ENCODE measurements at regions not wholly inside any gene's neighbourhood (a gene's known extent, or its start where the extent isn't known, plus 50 kb on each side); places are given as distances from the start of the nearest gene placed in this dataset.
"Not testable (repeated sequence)": the region's sequence is repeated elsewhere in the genome, so short reads cannot be mapped to it uniquely, and the experiment has no call there.

- no peak overlapping the region for H3K4me3 ChIP-seq (ENCODE audit: low read depth, low read length)
- H3K9me3 ChIP-seq (ENCODE audit: control insufficient read depth, insufficient read depth, low read length): no peaks in the 10 kb centered on the region
Observed at GRCh38 chr1:80155371-80155770, 1148.8 kb upstream of the ADGRL4 start.

GRCh38 chr1:80154176-80154575, 1147.6 kb upstream of the ADGRL4 start:
- Histone ChIP-seq H3K9me3 (ENCODE audit: control insufficient read depth, insufficient read depth, low read length) (no peaks in the 10 kb centered on the region), H3K27me3 (ENCODE audit: control insufficient read depth, insufficient read depth, low read length) (no peaks in the 10 kb centered on the region), H3K4me1 (ENCODE audit: control insufficient read depth, insufficient read depth, low read length) (peaks cover 19% of the 10 kb centered on the region), H3K36me3 (ENCODE audit: control insufficient read depth, insufficient read depth, low read length) (no peaks in the 10 kb centered on the region), H3K4me3 (ENCODE audit: low read depth, low read length) (no peak overlapping the region), H3K9ac (ENCODE audit: low read depth, low read length) (no peak overlapping the region), H3K27ac (ENCODE audit: low read depth, low read length) (no peak overlapping the region)

More at GRCh38 chr1:80155371-80155770, 1148.8 kb upstream of the ADGRL4 start:
- H3K4me1 ChIP-seq (ENCODE audit: control insufficient read depth, insufficient read depth, low read length): peaks cover 19% of the 10 kb centered on the region
- H3K9ac ChIP-seq (ENCODE audit: low read depth, low read length): no peak overlapping the region
- H3K36me3 ChIP-seq (ENCODE audit: control insufficient read depth, insufficient read depth, low read length): no peaks in the 10 kb centered on the region
- no peaks in the 10 kb centered on the region for H3K27me3 ChIP-seq (ENCODE audit: control insufficient read depth, insufficient read depth, low read length)
- no peak overlapping the region for H3K27ac ChIP-seq (ENCODE audit: low read depth, low read length)

- Histone ChIP-seq H3K36me3 (ENCODE audit: control insufficient read depth, insufficient read depth, low read length) (no peaks in the 10 kb centered on the region), H3K4me1 (ENCODE audit: control insufficient read depth, insufficient read depth, low read length) (peaks cover 19% of the 10 kb centered on the region), H3K4me3 (ENCODE audit: low read depth, low read length) (no peak overlapping the region), H3K9ac (ENCODE audit: low read depth, low read length) (no peak overlapping the region), H3K27me3 (ENCODE audit: control insufficient read depth, insufficient read depth, low read length) (no peaks in the 10 kb centered on the region), H3K27ac (ENCODE audit: low read depth, low read length) (no peak overlapping the region), H3K9me3 (ENCODE audit: control insufficient read depth, insufficient read depth, low read length) (no peaks in the 10 kb centered on the region)
Observed at GRCh38 chr1:80153762-80154161, 1147.2 kb upstream of the ADGRL4 start.

GRCh38 chr1:80143361-80143760, 1136.8 kb upstream of the ADGRL4 start:
- no peak overlapping the region for H3K27ac ChIP-seq (ENCODE audit: low read depth, low read length)
- H3K4me3 ChIP-seq (ENCODE audit: low read depth, low read length): no peak overlapping the region
- H3K9ac ChIP-seq (ENCODE audit: low read depth, low read length): no peak overlapping the region
- H3K27me3 ChIP-seq (ENCODE audit: control insufficient read depth, insufficient read depth, low read length): no peaks in the 10 kb centered on the region
- no peaks in the 10 kb centered on the region for H3K36me3 ChIP-seq (ENCODE audit: control insufficient read depth, insufficient read depth, low read length)
- H3K9me3 ChIP-seq (ENCODE audit: control insufficient read depth, insufficient read depth, low read length): peaks cover 6% of the 10 kb centered on the region; the same call in 1 of the 2 replicates
- H3K4me1 ChIP-seq (ENCODE audit: control insufficient read depth, insufficient read depth, low read length): no peaks in the 10 kb centered on the region

- H3K27ac ChIP-seq (ENCODE audit: low read depth, low read length): not testable (repeated sequence)
Observed at GRCh38 chr1:80137946-80138602, 1131.5 kb upstream of the ADGRL4 start.

GRCh38 chr1:80113168-80114038, 1106.9 kb upstream of the ADGRL4 start:
- no peaks in the 10 kb centered on the region for H3K4me1 ChIP-seq (ENCODE audit: control insufficient read depth, insufficient read depth, low read length)
- H3K4me3 ChIP-seq (ENCODE audit: low read depth, low read length): no peak overlapping the region
- H3K36me3 ChIP-seq (ENCODE audit: control insufficient read depth, insufficient read depth, low read length): no peaks in the 10 kb centered on the region
- no peak overlapping the region for H3K9ac ChIP-seq (ENCODE audit: low read depth, low read length)
- no peak overlapping the region for H3K27ac ChIP-seq (ENCODE audit: low read depth, low read length)
- H3K27me3 ChIP-seq (ENCODE audit: control insufficient read depth, insufficient read depth, low read length): no peaks in the 10 kb centered on the region
- H3K9me3 ChIP-seq (ENCODE audit: control insufficient read depth, insufficient read depth, low read length): peaks cover 20% of the 10 kb centered on the region

More at GRCh38 chr1:80137946-80138602, 1131.5 kb upstream of the ADGRL4 start:
- H3K27me3 ChIP-seq (ENCODE audit: control insufficient read depth, insufficient read depth, low read length); H3K4me1 ChIP-seq (ENCODE audit: control insufficient read depth, insufficient read depth, low read length); H3K9me3 ChIP-seq (ENCODE audit: control insufficient read depth, insufficient read depth, low read length); H3K9ac ChIP-seq (ENCODE audit: low read depth, low read length); H3K36me3 ChIP-seq (ENCODE audit: control insufficient read depth, insufficient read depth, low read length); H3K4me3 ChIP-seq (ENCODE audit: low read depth, low read length): not testable (repeated sequence)

GRCh38 chr1:80101159-80101558, 1094.6 kb upstream of the ADGRL4 start:
- no peaks in the 10 kb centered on the region for H3K27me3 ChIP-seq (ENCODE audit: control insufficient read depth, insufficient read depth, low read length)
- no peak overlapping the region for H3K27ac ChIP-seq (ENCODE audit: low read depth, low read length)
- no peaks in the 10 kb centered on the region; the same call in 1 of the 2 replicates for H3K4me1 ChIP-seq (ENCODE audit: control insufficient read depth, insufficient read depth, low read length)
- H3K9ac ChIP-seq (ENCODE audit: low read depth, low read length): no peak overlapping the region
- H3K9me3 ChIP-seq (ENCODE audit: control insufficient read depth, insufficient read depth, low read length): peaks cover 10% of the 10 kb centered on the region
- H3K36me3 ChIP-seq (ENCODE audit: control insufficient read depth, insufficient read depth, low read length): no peaks in the 10 kb centered on the region
- no peak overlapping the region for H3K4me3 ChIP-seq (ENCODE audit: low read depth, low read length)

GRCh38 chr1:80099713-80100112, 1093.2 kb upstream of the ADGRL4 start:
- Histone ChIP-seq H3K9ac (ENCODE audit: low read depth, low read length) (no peak overlapping the region), H3K4me1 (ENCODE audit: control insufficient read depth, insufficient read depth, low read length) (no peaks in the 10 kb centered on the region; the same call in 1 of the 2 replicates), H3K36me3 (ENCODE audit: control insufficient read depth, insufficient read depth, low read length) (no peaks in the 10 kb centered on the region), H3K27me3 (ENCODE audit: control insufficient read depth, insufficient read depth, low read length) (no peaks in the 10 kb centered on the region), H3K4me3 (ENCODE audit: low read depth, low read length) (no peak overlapping the region), H3K27ac (ENCODE audit: low read depth, low read length) (no peak overlapping the region), H3K9me3 (ENCODE audit: control insufficient read depth, insufficient read depth, low read length) (peaks cover 10% of the 10 kb centered on the region)

- Histone ChIP-seq H3K27me3 (ENCODE audit: control insufficient read depth, insufficient read depth, low read length) (no peaks in the 10 kb centered on the region), H3K4me1 (ENCODE audit: control insufficient read depth, insufficient read depth, low read length) (no peaks in the 10 kb centered on the region), H3K9me3 (ENCODE audit: control insufficient read depth, insufficient read depth, low read length) (no peaks in the 10 kb centered on the region), H3K9ac (ENCODE audit: low read depth, low read length) (no peak overlapping the region), H3K36me3 (ENCODE audit: control insufficient read depth, insufficient read depth, low read length) (no peaks in the 10 kb centered on the region), H3K4me3 (ENCODE audit: low read depth, low read length) (no peak overlapping the region), H3K27ac (ENCODE audit: low read depth, low read length) (no peak overlapping the region)
Observed at GRCh38 chr1:80085067-80085466, 1078.5 kb upstream of the ADGRL4 start.

- H3K4me1 ChIP-seq (ENCODE audit: control insufficient read depth, insufficient read depth, low read length): no peaks in the 10 kb centered on the region
- no peak overlapping the region for H3K4me3 ChIP-seq (ENCODE audit: low read depth, low read length)
- H3K36me3 ChIP-seq (ENCODE audit: control insufficient read depth, insufficient read depth, low read length): no peaks in the 10 kb centered on the region
- H3K27ac ChIP-seq (ENCODE audit: low read depth, low read length): no peak overlapping the region
- no peak overlapping the region for H3K9ac ChIP-seq (ENCODE audit: low read depth, low read length)
- H3K27me3 ChIP-seq (ENCODE audit: control insufficient read depth, insufficient read depth, low read length): no peaks in the 10 kb centered on the region
- H3K9me3 ChIP-seq (ENCODE audit: control insufficient read depth, insufficient read depth, low read length): no peaks in the 10 kb centered on the region
Observed at GRCh38 chr1:80083892-80084291, 1077.4 kb upstream of the ADGRL4 start.

GRCh38 chr1:80076469-80076868, 1069.9 kb upstream of the ADGRL4 start:
- Histone ChIP-seq H3K9me3 (ENCODE audit: control insufficient read depth, insufficient read depth, low read length) (no peaks in the 10 kb centered on the region), H3K36me3 (ENCODE audit: control insufficient read depth, insufficient read depth, low read length) (no peaks in the 10 kb centered on the region), H3K27me3 (ENCODE audit: control insufficient read depth, insufficient read depth, low read length) (no peaks in the 10 kb centered on the region), H3K4me1 (ENCODE audit: control insufficient read depth, insufficient read depth, low read length) (no peaks in the 10 kb centered on the region), H3K27ac (ENCODE audit: low read depth, low read length) (no peak overlapping the region), H3K4me3 (ENCODE audit: low read depth, low read length) (no peak overlapping the region), H3K9ac (ENCODE audit: low read depth, low read length) (no peak overlapping the region)

All from HUES48 (cell line).